H1 (cell line): ENCODE measurements at regions not wholly inside any gene's neighbourhood (a gene's known extent, or its start where the extent isn't known, plus 50 kb on each side); places are given as distances from the start of the nearest gene placed in this dataset.

ENCODE experiments used
- CTCF ChIA-PET: fragments of 300-600 bp; sonication (Branson Sonifier 250); formaldehyde crosslinking; loops from one replicate; lab custom pipeline; 2021; ENCODE audit not compliant: partially characterized antibody; lab: Charles Lee
- POLR2A ChIA-PET: fragments of 300-600 bp; sonication (Branson Sonifier 250); formaldehyde crosslinking; loops from one replicate; lab custom pipeline; 2021; ENCODE audit warnings: inconsistent platforms; ENCODE audit not compliant: partially characterized antibody; lab: Charles Lee
- DNase-seq, 2 experiments: peaks; one replicate each; pipeline versions ENCODE4 v3.0.0 to v3.0.0-alpha.2; 2010 to 2022; ENCODE audit warnings: low spot score in 2 of 2, low read depth in 1 of 2, mixed read lengths in 1 of 2
- FAIRE-seq: peaks from 2 replicates; lab custom pipeline; 2011; peaks lifted over from hg19 to GRCh38; lab: Jason Lieb, UNC
- H2AFZ ChIP-seq: 2 replicates; pipeline ENCODE4 v1.8.1; 2012; ENCODE audit warnings: low read length, inconsistent platforms
- H2AK5ac ChIP-seq: 2 replicates; pipeline ENCODE4 v1.6.1; 2013; ENCODE audit warnings: low read depth, low read length
- H2BK120ac ChIP-seq: replicated peaks from 2 replicates; pipeline ENCODE3; 2013; ENCODE audit warnings: low read depth, low read length, inconsistent platforms
- H2BK12ac ChIP-seq: 2 replicates; pipeline ENCODE4 v1.6.1; 2013; ENCODE audit warnings: low read depth, low read length
- H2BK15ac ChIP-seq: 2 replicates; pipeline ENCODE4 v1.6.1; 2013; ENCODE audit warnings: low read length
- H2BK20ac ChIP-seq: 2 replicates; pipeline ENCODE4 v1.6.1; 2013; ENCODE audit warnings: low read length
- H2BK5ac ChIP-seq: 2 replicates; pipeline ENCODE4 v1.6.1; 2013; ENCODE audit warnings: low read depth, low read length
- H3K14ac ChIP-seq: 2 replicates; pipeline ENCODE4 v1.6.1; 2013; ENCODE audit warnings: inconsistent platforms; ENCODE audit not compliant: insufficient read length
- H3K18ac ChIP-seq: 2 replicates; pipeline ENCODE4 v1.6.1; 2013; ENCODE audit warnings: low read length; ENCODE audit errors: extremely low read depth
- H3K23ac ChIP-seq: 2 replicates; pipeline ENCODE4 v1.6.1; 2013; ENCODE audit warnings: inconsistent platforms; ENCODE audit not compliant: insufficient read length
- H3K23me2 ChIP-seq: 2 replicates; pipeline ENCODE4 v1.6.1; 2013; ENCODE audit warnings: low read depth, low read length
- H3K27ac ChIP-seq: 2 replicates; pipeline ENCODE4 v1.6.1; 2011; ENCODE audit warnings: low read depth, low read length, inconsistent platforms
- H3K27me3 ChIP-seq, 4 experiments: replicated peaks in 1 of 4; 1 replicate in 1 of 4; 2 replicates in 3 of 4; pipeline versions ENCODE4 v1.6.1 to v1.8.1; 2011 to 2013; ENCODE audit warnings: low read length in 3 of 4, mild to moderate bottlenecking in 3 of 4, inconsistent platforms in 2 of 4, mixed read lengths in 2 of 4, moderate library complexity in 1 of 4; ENCODE audit not compliant: control insufficient read depth in 3 of 4, insufficient read depth in 3 of 4; ENCODE audit errors: extremely low read depth in 1 of 4
- H3K36me3 ChIP-seq, 4 experiments: 2 replicates each; pipeline versions ENCODE4 v1.6.1 to v1.8.1; 2011 to 2013; ENCODE audit warnings: mild to moderate bottlenecking in 4 of 4, low read length in 3 of 4, moderate library complexity in 2 of 4, control low read depth in 1 of 4, inconsistent platforms in 1 of 4; ENCODE audit not compliant: insufficient read depth in 4 of 4, control insufficient read depth in 2 of 4
- H3K4ac ChIP-seq: replicated peaks from 2 replicates; pipeline ENCODE3; 2013; ENCODE audit warnings: low read length, low read depth, mixed read lengths, inconsistent platforms; ENCODE audit not compliant: insufficient read length
- H3K4me1 ChIP-seq, 4 experiments: replicated peaks in 1 of 4; 1 replicate in 1 of 4; 2 replicates in 3 of 4; pipeline versions ENCODE4 v1.6.1 to v1.8.1; 2011 to 2013; ENCODE audit warnings: low read length in 3 of 4, inconsistent platforms in 2 of 4, mixed read lengths in 1 of 4; ENCODE audit not compliant: insufficient read depth in 4 of 4, control insufficient read depth in 3 of 4
- H3K4me2 ChIP-seq, 2 experiments: 2 replicates each; pipeline versions ENCODE4 v1.6.1 to v1.8.1; 2011 to 2013; ENCODE audit warnings: low read depth in 2 of 2, low read length in 2 of 2, control low read depth in 1 of 2, inconsistent platforms in 1 of 2, mild to moderate bottlenecking in 1 of 2; ENCODE audit not compliant: insufficient read depth in 1 of 2
- H3K4me3 ChIP-seq, 4 experiments: fragments of 200-600, 300-600 bp in 1 of 4; sonication (generic), shearing (Covaris generic), sonication (Bioruptor Twin) in 1 of 4; 2 replicates each; pipeline versions ENCODE4 v1.5.1 to v1.8.1; 2011 to 2016; ENCODE audit warnings: low read length in 4 of 4, low read depth in 3 of 4, control low read depth in 2 of 4, inconsistent platforms in 2 of 4, mild to moderate bottlenecking in 2 of 4, mixed read lengths in 1 of 4, moderate library complexity in 1 of 4; ENCODE audit not compliant: insufficient read depth in 2 of 4; ENCODE audit errors: extremely low read depth in 1 of 4
- H3K56ac ChIP-seq: replicated peaks from 2 replicates; pipeline ENCODE3; 2013; ENCODE audit warnings: low read depth, mild to moderate bottlenecking, mixed read lengths, low read length, inconsistent platforms; ENCODE audit not compliant: insufficient read length
- H3K79me1 ChIP-seq: 2 replicates; pipeline ENCODE4 v1.6.1; 2013; ENCODE audit warnings: low read depth, low read length, control low read depth
- H3K79me2 ChIP-seq, 2 experiments: 2 replicates each; pipeline versions ENCODE4 v1.6.1 to v1.8.1; 2012 to 2013; ENCODE audit warnings: low read length in 2 of 2, mild to moderate bottlenecking in 2 of 2, inconsistent platforms in 1 of 2; ENCODE audit not compliant: insufficient read depth in 2 of 2, control insufficient read depth in 1 of 2
- H3K9ac ChIP-seq, 4 experiments: replicated peaks in 1 of 4; 1 replicate in 1 of 4; 2 replicates in 3 of 4; pipeline versions ENCODE4 v1.6.1 to v1.8.1; 2011 to 2013; ENCODE audit warnings: low read depth in 3 of 4, low read length in 3 of 4, control low read depth in 2 of 4, mild to moderate bottlenecking in 2 of 4, moderate library complexity in 2 of 4, inconsistent platforms in 1 of 4; ENCODE audit errors: extremely low read depth in 1 of 4
- H3K9me3 ChIP-seq, 2 experiments: 2 replicates each; pipeline versions ENCODE4 v1.6.1 to v1.8.1; 2012 to 2013; ENCODE audit warnings: mild to moderate bottlenecking in 2 of 2, moderate library complexity in 2 of 2, control low read depth in 1 of 2, inconsistent platforms in 1 of 2, low read depth in 1 of 2, low read length in 1 of 2, mixed read lengths in 1 of 2; ENCODE audit not compliant: insufficient read depth in 2 of 2
- H4K20me1 ChIP-seq, 2 experiments: replicated peaks in 1 of 2; 2 replicates each; pipeline versions ENCODE3 to v1.8.1; 2011 to 2013; ENCODE audit warnings: inconsistent platforms in 2 of 2, low read length in 2 of 2, mild to moderate bottlenecking in 1 of 2; ENCODE audit not compliant: insufficient read depth in 2 of 2, control insufficient read depth in 1 of 2
- H4K5ac ChIP-seq: 2 replicates; pipeline ENCODE4 v1.6.1; 2013; ENCODE audit warnings: low read length, low read depth, mixed read lengths, inconsistent platforms; ENCODE audit not compliant: insufficient read length
- H4K8ac ChIP-seq: 2 replicates; pipeline ENCODE4 v1.8.0; 2013; ENCODE audit warnings: mild to moderate bottlenecking, moderate library complexity, low read length, inconsistent platforms; ENCODE audit not compliant: insufficient read depth; ENCODE audit errors: extremely low read depth
- H4K91ac ChIP-seq: replicated peaks from 2 replicates; pipeline ENCODE3; 2013; ENCODE audit warnings: low read length, mixed read lengths, inconsistent platforms; ENCODE audit not compliant: insufficient read length
- CREB1 ChIP-seq: IDR thresholded peaks from 2 replicates; pipeline ENCODE4 v1.6.1; 2012; ENCODE audit warnings: inconsistent platforms
- KDM5A ChIP-seq: fragments of 200-600 bp; IDR thresholded peaks from 2 replicates; pipeline ENCODE4 v1.7.1; 2012; ENCODE audit warnings: mild to moderate bottlenecking, low read length, inconsistent platforms, mixed read lengths

DNA sequence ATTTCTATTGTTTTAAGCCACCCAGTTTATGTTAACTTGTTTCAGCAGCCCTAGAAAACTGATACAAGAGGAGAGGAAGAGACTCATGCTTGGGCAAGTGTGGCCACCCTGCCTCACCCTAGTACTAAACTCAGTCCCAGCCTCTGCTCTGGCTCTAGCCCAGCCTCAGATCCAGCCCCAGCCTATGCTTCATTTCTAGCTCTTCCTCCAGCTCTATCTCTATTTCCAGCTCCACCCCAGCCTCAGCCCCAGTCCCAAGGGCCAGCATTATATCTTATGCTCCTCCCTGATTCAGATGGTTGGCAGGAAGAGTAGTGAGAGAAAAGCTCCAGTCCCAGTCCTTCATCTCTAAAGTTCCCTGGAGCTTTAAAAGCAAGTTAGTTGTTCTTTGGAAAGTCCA lies 535.5 kb downstream of the PTPRC start:
- Histone ChIP-seq H4K5ac (no peak overlapping the region), H2AFZ (no peak overlapping the region), H3K23ac (no peak overlapping the region), H2AK5ac (no peak overlapping the region), H2BK5ac (no peak overlapping the region), H3K27me3 (no peaks in the 10 kb centered on the region), H3K56ac (no peak overlapping the region), H3K9me3 (no peaks in the 10 kb centered on the region), H3K4me1 (no peaks in the 10 kb centered on the region), H3K18ac (no peak overlapping the region), H3K4me3 (no peak overlapping the region), H3K4ac (no peak overlapping the region), H4K91ac (no peak overlapping the region), H3K36me3 (no peaks in the 10 kb centered on the region), H2BK20ac (no peak overlapping the region), H3K14ac (no peak overlapping the region), H4K8ac (no peak overlapping the region), H2BK120ac (no peak overlapping the region), H3K4me2 (no peak overlapping the region), H3K79me1 (no peaks in the 10 kb centered on the region), H3K27ac (no peak overlapping the region), H2BK15ac (no peak overlapping the region), H4K20me1 (no peaks in the 10 kb centered on the region), H3K23me2 (no peaks in the 10 kb centered on the region), H3K9ac (no peak overlapping the region), H2BK12ac (no peak overlapping the region), H3K79me2 (no peaks in the 10 kb centered on the region)
- FAIRE-seq, result no peak
- DNase-seq, result no peak
- ChIA-PET POLR2A (no interaction called here), CTCF (interaction anchor here (1.2 kb wide), 1 partner anchor 82 kb away, joined by 3 read pairs; no protein-coding TSS in a partner anchor)
- TF ChIP-seq KDM5A, result no peak
- TF ChIP-seq CREB1, result no peak
